ENCODE measurements at regions not wholly inside any gene's neighbourhood (a gene's known extent, or its start where the extent isn't known, plus 50 kb on each side); places are given as distances from the start of the nearest gene placed in this dataset.

GRCh38 chr13:107716741-107717140, 498.6 kb downstream of the LIG4 start:
- Mint-ChIP-seq H3K4me1 (ENCODE audit: low read depth) (no peaks in the 10 kb centered on the region), H3K27ac (no peak overlapping the region), H3K4me3 (no peak overlapping the region), H3K36me3 (ENCODE audit: low read depth) (no peaks in the 10 kb centered on the region), H3K9me3 (no peaks in the 10 kb centered on the region), H3K27me3 (no peaks in the 10 kb centered on the region)
- H3K27ac ChIP-seq (ENCODE audit: low read depth in 1 of 2, low read length in 2 of 2) = no peak overlapping the region
- CTCF ChIA-PET = no interaction called here
- H3K4me3 ChIP-seq (ENCODE audit: low read length) = no peak overlapping the region
- no peaks in the 10 kb centered on the region for H3K4me1 ChIP-seq (ENCODE audit: insufficient read depth, low read length)
- POLR2A ChIA-PET = no interaction called here
- intact Hi-C loops (cut with DNase I, micrococcal nuclease) = no loop called here
- TF ChIP-seq CTCF (IDR thresholded peaks at IDR 0.05) = no peak
- ATAC-seq (ENCODE audit: poor library complexity) = no peak
- H3K27me3 ChIP-seq (ENCODE audit: control insufficient read depth in 1 of 2, insufficient read depth in 2 of 2, low read length in 2 of 2) = no peaks in the 10 kb centered on the region
- DNase-seq = no peak
- no peaks in the 10 kb centered on the region for H3K36me3 ChIP-seq (ENCODE audit: insufficient read depth, low read length)
- peaks cover 0 to 13% of the 10 kb centered on the region in 2 experiments for H3K9me3 ChIP-seq (ENCODE audit: control insufficient read depth in 1 of 2, insufficient read depth in 1 of 2, low read length in 2 of 2)

- Mint-ChIP-seq H3K9me3 (no peaks in the 10 kb centered on the region), H3K27me3 (no peaks in the 10 kb centered on the region), H3K4me3 (no peak overlapping the region), H3K4me1 (ENCODE audit: low read depth) (no peaks in the 10 kb centered on the region), H3K27ac (no peak overlapping the region), H3K36me3 (ENCODE audit: low read depth) (no peaks in the 10 kb centered on the region)
- DNase-seq (no peak), ATAC-seq (ENCODE audit: poor library complexity) (no peak)
- Histone ChIP-seq H3K9me3 (ENCODE audit: control insufficient read depth in 1 of 2, insufficient read depth in 1 of 2, low read length in 2 of 2) (peaks cover 0 to 13% of the 10 kb centered on the region in 2 experiments), H3K36me3 (ENCODE audit: insufficient read depth, low read length) (no peaks in the 10 kb centered on the region), H3K27ac (ENCODE audit: low read depth in 1 of 2, low read length in 2 of 2) (no peak overlapping the region), H3K27me3 (ENCODE audit: control insufficient read depth in 1 of 2, insufficient read depth in 2 of 2, low read length in 2 of 2) (no peaks in the 10 kb centered on the region), H3K4me3 (ENCODE audit: low read length) (no peak overlapping the region), H3K4me1 (ENCODE audit: insufficient read depth, low read length) (no peaks in the 10 kb centered on the region)
- ChIA-PET CTCF (no interaction called here), POLR2A (no interaction called here)
- TF ChIP-seq CTCF (IDR thresholded peaks at IDR 0.05) = no peak
- intact Hi-C loops (cut with DNase I, micrococcal nuclease) = no loop called here
These were observed 499.1 kb downstream of the LIG4 start for GRCh38 chr13:107716241-107716640.

- intact Hi-C loops (cut with DNase I, micrococcal nuclease) = no loop called here
- H3K4me3 ChIP-seq (ENCODE audit: low read length) = no peak overlapping the region
- Mint-ChIP-seq H3K27ac (no peak overlapping the region), H3K9me3 (peaks cover 3% of the 10 kb centered on the region), H3K27me3 (no peaks in the 10 kb centered on the region), H3K36me3 (ENCODE audit: low read depth) (no peaks in the 10 kb centered on the region), H3K4me1 (ENCODE audit: low read depth) (no peaks in the 10 kb centered on the region), H3K4me3 (no peak overlapping the region)
- H3K4me1 ChIP-seq (ENCODE audit: insufficient read depth, low read length) = no peaks in the 10 kb centered on the region
- H3K27me3 ChIP-seq (ENCODE audit: control insufficient read depth in 1 of 2, insufficient read depth in 2 of 2, low read length in 2 of 2) = no peaks in the 10 kb centered on the region
- TF ChIP-seq CTCF (IDR thresholded peaks at IDR 0.05) = no peak
- POLR2A ChIA-PET = no interaction called here
- peaks cover 0 to 13% of the 10 kb centered on the region in 2 experiments for H3K9me3 ChIP-seq (ENCODE audit: control insufficient read depth in 1 of 2, insufficient read depth in 1 of 2, low read length in 2 of 2)
- DNase-seq (no peak), ATAC-seq (ENCODE audit: poor library complexity) (no peak)
- no peaks in the 10 kb centered on the region for H3K36me3 ChIP-seq (ENCODE audit: insufficient read depth, low read length)
- no peak overlapping the region for H3K27ac ChIP-seq (ENCODE audit: low read depth in 1 of 2, low read length in 2 of 2)
- CTCF ChIA-PET = no interaction called here
These were observed 499.8 kb downstream of the LIG4 start for GRCh38 chr13:107715496-107715895.

Measured in CD4-positive, alpha-beta T cell (primary cell).